GM23338 (cell line): ENCODE measurements at regions not wholly inside any gene's neighbourhood (a gene's known extent, or its start where the extent isn't known, plus 50 kb on each side); places are given as distances from the start of the nearest gene placed in this dataset.

Experiments used
- ATAC-seq: fragments of 200-7000 bp; cut with Tn5 transposase; 3 replicates; pipeline ENCODE4 v1.9.1; 2020
- DNase-seq: peaks from one replicate; pipeline ENCODE4 v3.0.0-alpha.2; 2015; ENCODE audit warnings: low spot score
- H2AFZ ChIP-seq: fragments of 200-600 bp; sonication (generic); 2 replicates; pipeline ENCODE4 v1.8.0; 2016; ENCODE audit warnings: antibody characterized with exemption, mild to moderate bottlenecking, moderate library complexity
- H3F3A ChIP-seq: fragments of 200-600 bp; sonication (generic); replicated peaks from 2 replicates; pipeline ENCODE4 v1.8.0; 2017; ENCODE audit warnings: antibody characterized with exemption, mixed run types, low read depth
- H3K27ac ChIP-seq: fragments of 200-600 bp; sonication (generic); 2 replicates; pipeline ENCODE4 v1.6.1; 2016; ENCODE audit warnings: low read depth
- H3K27me3 ChIP-seq: fragments of 200-600 bp; sonication (generic); 2 replicates; pipeline ENCODE4 v1.8.0; 2016; ENCODE audit warnings: mild to moderate bottlenecking, mixed run types, moderate library complexity; ENCODE audit not compliant: insufficient read depth
- H3K36me3 ChIP-seq: fragments of 200-600 bp; sonication (generic); 2 replicates; pipeline ENCODE4 v1.8.0; 2016; ENCODE audit warnings: mild to moderate bottlenecking; ENCODE audit not compliant: insufficient read depth
- H3K4me1 ChIP-seq: fragments of 200-600 bp; sonication (generic); 2 replicates; pipeline ENCODE4 v1.8.0; 2016; ENCODE audit warnings: mild to moderate bottlenecking, moderate library complexity; ENCODE audit not compliant: insufficient read depth
- H3K4me2 ChIP-seq: fragments of 200-600 bp; sonication (generic); 2 replicates; pipeline ENCODE4 v1.7.1; 2017; ENCODE audit warnings: mixed run types
- H3K4me3 ChIP-seq: fragments of 200-600 bp; sonication (generic); 2 replicates; pipeline ENCODE4 v1.6.1; 2016; ENCODE audit warnings: mixed run types
- H3K79me2 ChIP-seq: fragments of 200-600 bp; sonication (generic); replicated peaks from 2 replicates; pipeline ENCODE4 v1.8.0; 2017; ENCODE audit warnings: mild to moderate bottlenecking; ENCODE audit not compliant: insufficient read depth
- H3K9me2 ChIP-seq: fragments of 200-600 bp; sonication (generic); 2 replicates; pipeline ENCODE4 v1.8.0; 2017; ENCODE audit not compliant: insufficient read depth
- H4K20me1 ChIP-seq: fragments of 200-600 bp; sonication (generic); replicated peaks from 2 replicates; pipeline ENCODE4 v1.8.0; 2017; ENCODE audit warnings: mild to moderate bottlenecking; ENCODE audit not compliant: insufficient read depth
- H3K27ac Mint-ChIP-seq: 2 replicates; pipeline ENCODE4 v1.8.0; 2020; ENCODE audit warnings: inconsistent platforms, mild to moderate bottlenecking, moderate library complexity, mixed read lengths
- H3K27me3 Mint-ChIP-seq: 3 replicates; pipeline ENCODE4 v1.8.0; 2022; ENCODE audit warnings: low read depth, mild to moderate bottlenecking, moderate library complexity, mixed read lengths, inconsistent platforms; ENCODE audit not compliant: insufficient read depth, poor library complexity
- H3K36me3 Mint-ChIP-seq: 3 replicates; pipeline ENCODE4 v1.8.0; 2021; ENCODE audit warnings: low read depth, mild to moderate bottlenecking, inconsistent platforms, moderate library complexity, mixed read lengths
- H3K4me1 Mint-ChIP-seq: 3 replicates; pipeline ENCODE4 v1.8.0; 2020; ENCODE audit warnings: mild to moderate bottlenecking, inconsistent platforms, mixed read lengths
- H3K4me3 Mint-ChIP-seq: 3 replicates; pipeline ENCODE4 v1.8.0; 2021; ENCODE audit warnings: moderate library complexity, mild to moderate bottlenecking, inconsistent platforms, mixed read lengths
- H3K9me3 Mint-ChIP-seq: 3 replicates; pipeline ENCODE4 v1.8.0; 2020; ENCODE audit warnings: moderate library complexity, mild to moderate bottlenecking, inconsistent platforms, mixed read lengths
- CREB1 ChIP-seq: fragments of 250-450 bp; sonication (Bioruptor Pico); IDR thresholded peaks from 2 replicates; pipeline ENCODE4 v1.5.0; 2020; ENCODE audit warnings: low read depth, mild to moderate bottlenecking, moderate library complexity
- EZH2phosphoT487 ChIP-seq: fragments of 200-600 bp; sonication (generic); IDR thresholded peaks from one replicate; pipeline ENCODE4 v1.8.1; 2018; ENCODE audit warnings: antibody characterized with exemption; ENCODE audit not compliant: unreplicated experiment
- ZNF114 ChIP-seq: fragments of 250-450 bp; sonication (Bioruptor Pico); IDR thresholded peaks from 2 replicates; pipeline ENCODE4 v1.5.0; 2020; ENCODE audit warnings: mild to moderate bottlenecking, moderate library complexity
- ZNF331 ChIP-seq: fragments of 250-450 bp; sonication (Bioruptor Pico); IDR thresholded peaks from 2 replicates; pipeline ENCODE4 v1.5.0; 2020; ENCODE audit warnings: low read depth, mild to moderate bottlenecking, moderate library complexity
- TF ChIP-seq, protein P1 (sequence below): IDR thresholded peaks from one replicate; pipeline ENCODE4 v1.6.1; 2018; ENCODE audit warnings: antibody characterized with exemption; ENCODE audit not compliant: unreplicated experiment
- TF ChIP-seq, protein P2 (sequence below): fragments of 250-450 bp; sonication (Bioruptor Pico); IDR thresholded peaks from 2 replicates; pipeline ENCODE4 v1.5.0; 2020; ENCODE audit warnings: mild to moderate bottlenecking, moderate library complexity

DNA sequence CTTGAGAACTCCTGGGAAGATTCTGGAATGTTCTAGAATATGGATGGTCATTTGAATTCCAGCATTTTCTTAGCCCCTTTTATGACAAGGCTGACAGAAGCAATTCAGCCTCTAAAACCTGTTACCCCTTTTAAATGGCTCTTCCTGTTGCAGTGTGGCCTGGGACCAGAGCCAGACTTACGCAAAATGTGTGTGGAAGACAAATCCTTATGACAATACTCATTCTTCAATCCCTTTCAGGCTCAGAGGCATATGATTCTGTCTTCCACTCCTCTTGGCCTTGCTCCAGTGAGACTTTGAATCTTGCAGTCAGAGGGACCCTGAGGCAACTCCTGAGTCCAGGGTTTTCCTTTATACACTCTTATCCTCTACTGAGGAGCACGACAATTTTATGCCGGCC, 287.0 kb downstream of the CLIC5 start:
- H3K27me3 ChIP-seq: no peaks in the 10 kb centered on the region
- no peaks in the 10 kb centered on the region for H3K79me2 ChIP-seq
- no peak for ATAC-seq
- no peaks in the 10 kb centered on the region for H4K20me1 ChIP-seq
- H3K36me3 ChIP-seq: no peaks in the 10 kb centered on the region
- no peaks in the 10 kb centered on the region for H3K9me2 ChIP-seq
- H3K27ac Mint-ChIP-seq: no peak overlapping the region
- H3F3A ChIP-seq: no peaks in the 10 kb centered on the region
- H3K4me1 Mint-ChIP-seq: peaks cover 3% of the 10 kb centered on the region; the same call in 2 of the 3 replicates
- no peaks in the 10 kb centered on the region for H3K36me3 Mint-ChIP-seq
- no peaks in the 10 kb centered on the region for H3K27me3 Mint-ChIP-seq
- no peaks in the 10 kb centered on the region for H3K4me1 ChIP-seq
- no peaks in the 10 kb centered on the region for H3K9me3 Mint-ChIP-seq
- no peak overlapping the region for H3K4me3 ChIP-seq
- no peak overlapping the region for H2AFZ ChIP-seq
- no peak overlapping the region for H3K4me3 Mint-ChIP-seq
- DNase-seq: no peak
- H3K4me2 ChIP-seq: no peak overlapping the region
- H3K27ac ChIP-seq: no peak overlapping the region
- no peak for TF ChIP-seq ZNF114 (CRISPR knock-in tag)
- TF ChIP-seq, protein P1, sequence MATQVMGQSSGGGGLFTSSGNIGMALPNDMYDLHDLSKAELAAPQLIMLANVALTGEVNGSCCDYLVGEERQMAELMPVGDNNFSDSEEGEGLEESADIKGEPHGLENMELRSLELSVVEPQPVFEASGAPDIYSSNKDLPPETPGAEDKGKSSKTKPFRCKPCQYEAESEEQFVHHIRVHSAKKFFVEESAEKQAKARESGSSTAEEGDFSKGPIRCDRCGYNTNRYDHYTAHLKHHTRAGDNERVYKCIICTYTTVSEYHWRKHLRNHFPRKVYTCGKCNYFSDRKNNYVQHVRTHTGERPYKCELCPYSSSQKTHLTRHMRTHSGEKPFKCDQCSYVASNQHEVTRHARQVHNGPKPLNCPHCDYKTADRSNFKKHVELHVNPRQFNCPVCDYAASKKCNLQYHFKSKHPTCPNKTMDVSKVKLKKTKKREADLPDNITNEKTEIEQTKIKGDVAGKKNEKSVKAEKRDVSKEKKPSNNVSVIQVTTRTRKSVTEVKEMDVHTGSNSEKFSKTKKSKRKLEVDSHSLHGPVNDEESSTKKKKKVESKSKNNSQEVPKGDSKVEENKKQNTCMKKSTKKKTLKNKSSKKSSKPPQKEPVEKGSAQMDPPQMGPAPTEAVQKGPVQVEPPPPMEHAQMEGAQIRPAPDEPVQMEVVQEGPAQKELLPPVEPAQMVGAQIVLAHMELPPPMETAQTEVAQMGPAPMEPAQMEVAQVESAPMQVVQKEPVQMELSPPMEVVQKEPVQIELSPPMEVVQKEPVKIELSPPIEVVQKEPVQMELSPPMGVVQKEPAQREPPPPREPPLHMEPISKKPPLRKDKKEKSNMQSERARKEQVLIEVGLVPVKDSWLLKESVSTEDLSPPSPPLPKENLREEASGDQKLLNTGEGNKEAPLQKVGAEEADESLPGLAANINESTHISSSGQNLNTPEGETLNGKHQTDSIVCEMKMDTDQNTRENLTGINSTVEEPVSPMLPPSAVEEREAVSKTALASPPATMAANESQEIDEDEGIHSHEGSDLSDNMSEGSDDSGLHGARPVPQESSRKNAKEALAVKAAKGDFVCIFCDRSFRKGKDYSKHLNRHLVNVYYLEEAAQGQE: no peak

DNA sequence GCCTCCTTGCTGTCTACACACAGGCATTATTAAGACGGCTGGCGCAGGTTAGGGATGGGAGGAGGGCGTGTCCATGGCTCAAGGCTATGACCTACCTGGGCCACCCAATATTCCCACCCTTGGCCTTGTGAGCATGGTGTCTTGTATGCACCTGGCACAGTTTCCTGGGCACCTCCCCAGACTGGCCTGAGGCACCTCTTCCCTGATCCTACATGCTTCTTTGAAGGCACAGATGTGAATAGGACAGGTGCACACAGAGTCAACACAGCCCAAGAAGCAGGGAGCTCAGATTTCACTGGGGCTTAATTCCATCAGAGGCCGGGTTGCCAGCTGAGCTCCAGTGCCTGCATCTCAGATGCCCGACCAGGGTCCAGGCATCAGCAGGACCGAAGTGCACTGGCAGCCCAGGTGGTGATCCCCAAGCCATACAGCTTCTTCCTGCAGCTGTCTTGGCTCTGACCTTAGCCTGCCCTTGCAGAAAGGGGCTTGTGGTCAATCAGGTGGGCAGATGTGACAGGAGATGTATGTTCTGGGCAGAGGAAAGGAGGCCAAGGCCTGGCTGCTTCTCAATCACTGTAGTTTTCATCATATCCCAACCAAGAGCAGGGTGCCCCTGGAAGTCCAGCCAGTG, 287.7 kb downstream of the CLIC5 start:
- Histone ChIP-seq H3K4me1 (no peaks in the 10 kb centered on the region), H3F3A (no peaks in the 10 kb centered on the region), H3K27me3 (no peaks in the 10 kb centered on the region), H4K20me1 (no peaks in the 10 kb centered on the region), H3K9me2 (no peaks in the 10 kb centered on the region), H3K27ac (no peak overlapping the region), H3K36me3 (no peaks in the 10 kb centered on the region), H2AFZ (no peak overlapping the region), H3K4me3 (no peak overlapping the region), H3K79me2 (no peaks in the 10 kb centered on the region), H3K4me2 (no peak overlapping the region)
- H3K4me1 Mint-ChIP-seq: peaks cover 3% of the 10 kb centered on the region; the same call in 2 of the 3 replicates
- DNase-seq (no peak), ATAC-seq (no peak)
- no peak overlapping the region for H3K27ac Mint-ChIP-seq
- H3K27me3 Mint-ChIP-seq: no peaks in the 10 kb centered on the region
- H3K4me3 Mint-ChIP-seq: no peak overlapping the region
- no peaks in the 10 kb centered on the region; the same call in 2 of the 3 replicates for H3K9me3 Mint-ChIP-seq
- no peaks in the 10 kb centered on the region for H3K36me3 Mint-ChIP-seq
- TF ChIP-seq, protein P1: no peak
- TF ChIP-seq ZNF331 (CRISPR knock-in tag) (no peak), EZH2phosphoT487 (no peak), CREB1 (CRISPR knock-in tag) (no peak)
- TF ChIP-seq, protein P2, sequence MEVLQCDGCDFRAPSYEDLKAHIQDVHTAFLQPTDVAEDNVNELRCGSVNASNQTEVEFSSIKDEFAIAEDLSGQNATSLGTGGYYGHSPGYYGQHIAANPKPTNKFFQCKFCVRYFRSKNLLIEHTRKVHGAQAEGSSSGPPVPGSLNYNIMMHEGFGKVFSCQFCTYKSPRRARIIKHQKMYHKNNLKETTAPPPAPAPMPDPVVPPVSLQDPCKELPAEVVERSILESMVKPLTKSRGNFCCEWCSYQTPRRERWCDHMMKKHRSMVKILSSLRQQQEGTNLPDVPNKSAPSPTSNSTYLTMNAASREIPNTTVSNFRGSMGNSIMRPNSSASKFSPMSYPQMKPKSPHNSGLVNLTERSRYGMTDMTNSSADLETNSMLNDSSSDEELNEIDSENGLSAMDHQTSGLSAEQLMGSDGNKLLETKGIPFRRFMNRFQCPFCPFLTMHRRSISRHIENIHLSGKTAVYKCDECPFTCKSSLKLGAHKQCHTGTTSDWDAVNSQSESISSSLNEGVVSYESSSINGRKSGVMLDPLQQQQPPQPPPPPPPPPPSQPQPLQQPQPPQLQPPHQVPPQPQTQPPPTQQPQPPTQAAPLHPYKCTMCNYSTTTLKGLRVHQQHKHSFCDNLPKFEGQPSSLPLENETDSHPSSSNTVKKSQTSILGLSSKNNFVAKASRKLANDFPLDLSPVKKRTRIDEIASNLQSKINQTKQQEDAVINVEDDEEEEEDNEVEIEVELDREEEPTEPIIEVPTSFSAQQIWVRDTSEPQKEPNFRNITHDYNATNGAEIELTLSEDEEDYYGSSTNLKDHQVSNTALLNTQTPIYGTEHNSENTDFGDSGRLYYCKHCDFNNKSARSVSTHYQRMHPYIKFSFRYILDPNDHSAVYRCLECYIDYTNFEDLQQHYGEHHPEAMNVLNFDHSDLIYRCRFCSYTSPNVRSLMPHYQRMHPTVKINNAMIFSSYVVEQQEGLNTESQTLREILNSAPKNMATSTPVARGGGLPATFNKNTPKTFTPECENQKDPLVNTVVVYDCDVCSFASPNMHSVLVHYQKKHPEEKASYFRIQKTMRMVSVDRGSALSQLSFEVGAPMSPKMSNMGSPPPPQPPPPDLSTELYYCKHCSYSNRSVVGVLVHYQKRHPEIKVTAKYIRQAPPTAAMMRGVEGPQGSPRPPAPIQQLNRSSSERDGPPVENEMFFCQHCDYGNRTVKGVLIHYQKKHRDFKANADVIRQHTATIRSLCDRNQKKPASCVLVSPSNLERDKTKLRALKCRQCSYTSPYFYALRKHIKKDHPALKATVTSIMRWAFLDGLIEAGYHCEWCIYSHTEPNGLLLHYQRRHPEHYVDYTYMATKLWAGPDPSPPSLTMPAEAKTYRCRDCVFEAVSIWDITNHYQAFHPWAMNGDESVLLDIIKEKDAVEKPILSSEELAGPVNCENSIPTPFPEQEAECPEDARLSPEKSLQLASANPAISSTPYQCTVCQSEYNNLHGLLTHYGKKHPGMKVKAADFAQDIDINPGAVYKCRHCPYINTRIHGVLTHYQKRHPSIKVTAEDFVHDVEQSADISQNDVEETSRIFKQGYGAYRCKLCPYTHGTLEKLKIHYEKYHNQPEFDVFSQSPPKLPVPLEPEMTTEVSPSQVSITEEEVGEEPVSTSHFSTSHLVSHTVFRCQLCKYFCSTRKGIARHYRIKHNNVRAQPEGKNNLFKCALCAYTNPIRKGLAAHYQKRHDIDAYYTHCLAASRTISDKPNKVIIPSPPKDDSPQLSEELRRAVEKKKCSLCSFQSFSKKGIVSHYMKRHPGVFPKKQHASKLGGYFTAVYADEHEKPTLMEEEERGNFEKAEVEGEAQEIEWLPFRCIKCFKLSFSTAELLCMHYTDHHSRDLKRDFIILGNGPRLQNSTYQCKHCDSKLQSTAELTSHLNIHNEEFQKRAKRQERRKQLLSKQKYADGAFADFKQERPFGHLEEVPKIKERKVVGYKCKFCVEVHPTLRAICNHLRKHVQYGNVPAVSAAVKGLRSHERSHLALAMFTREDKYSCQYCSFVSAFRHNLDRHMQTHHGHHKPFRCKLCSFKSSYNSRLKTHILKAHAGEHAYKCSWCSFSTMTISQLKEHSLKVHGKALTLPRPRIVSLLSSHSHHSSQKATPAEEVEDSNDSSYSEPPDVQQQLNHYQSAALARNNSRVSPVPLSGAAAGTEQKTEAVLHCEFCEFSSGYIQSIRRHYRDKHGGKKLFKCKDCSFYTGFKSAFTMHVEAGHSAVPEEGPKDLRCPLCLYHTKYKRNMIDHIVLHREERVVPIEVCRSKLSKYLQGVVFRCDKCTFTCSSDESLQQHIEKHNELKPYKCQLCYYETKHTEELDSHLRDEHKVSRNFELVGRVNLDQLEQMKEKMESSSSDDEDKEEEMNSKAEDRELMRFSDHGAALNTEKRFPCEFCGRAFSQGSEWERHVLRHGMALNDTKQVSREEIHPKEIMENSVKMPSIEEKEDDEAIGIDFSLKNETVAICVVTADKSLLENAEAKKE (CRISPR knock-in tag): no peak
